Caco-2 (cell line): ENCODE measurements at regions not wholly inside any gene's neighbourhood (a gene's known extent, or its start where the extent isn't known, plus 50 kb on each side); places are given as distances from the start of the nearest gene placed in this dataset.

ENCODE experiments used
- BruUV-seq: library from RNA; stranded (reverse); fragments of 400-500 nt; replicated peaks from 2 replicates; lab custom pipeline; 2021; lab: Mats Ljungman, UMichigan
- CTCF ChIA-PET: fragments of 300-600 bp; sonication (Branson Sonifier 250); formaldehyde crosslinking; loops from one replicate; lab custom pipeline; 2022; ENCODE audit warnings: antibody characterized with exemption; lab: Charles Lee
- POLR2A ChIA-PET: fragments of 300-600 bp; sonication (Branson Sonifier 250); formaldehyde crosslinking; loops from one replicate; lab custom pipeline; 2022; ENCODE audit warnings: antibody characterized with exemption; lab: Charles Lee
- DNase-seq, 2 experiments: peaks; one replicate each; pipeline versions ENCODE4 v3.0.0 to v3.0.0-alpha.2; 2020 to 2022
- H3K27me3 ChIP-seq: replicated peaks from 2 replicates; pipeline ENCODE4 v1.6.0; 2011; ENCODE audit warnings: low read length; ENCODE audit not compliant: control insufficient read depth, insufficient read depth
- H3K36me3 ChIP-seq: 2 replicates; pipeline ENCODE4 v1.5.1; 2011; ENCODE audit warnings: low read length; ENCODE audit not compliant: control insufficient read depth, insufficient read depth
- H3K4me1 ChIP-seq: fragments of 250-450 bp; sonication (Bioruptor Pico); 2 replicates; pipeline ENCODE4 v1.5.1; 2020; ENCODE audit warnings: mild to moderate bottlenecking
- H3K4me3 ChIP-seq: 2 replicates; pipeline ENCODE4 v1.5.1; 2011; ENCODE audit warnings: low read depth, mild to moderate bottlenecking, control low read depth, low read length
- H3K9me3 ChIP-seq: fragments of 250-450 bp; sonication (Bioruptor Pico); 2 replicates; pipeline ENCODE4 v1.5.1; 2020; ENCODE audit warnings: mild to moderate bottlenecking, moderate library complexity
- H3K27ac Mint-ChIP-seq: one replicate; pipeline ENCODE4 v1.8.0; 2022; ENCODE audit warnings: mixed read lengths; ENCODE audit not compliant: unreplicated experiment
- H3K27me3 Mint-ChIP-seq: one replicate; pipeline ENCODE4 v1.8.0; 2022; ENCODE audit warnings: mixed read lengths; ENCODE audit not compliant: insufficient read depth, unreplicated experiment
- H3K36me3 Mint-ChIP-seq: one replicate; pipeline ENCODE4 v1.8.0; 2022; ENCODE audit warnings: mild to moderate bottlenecking, mixed read lengths; ENCODE audit not compliant: insufficient read depth, unreplicated experiment
- H3K4me1 Mint-ChIP-seq: one replicate; pipeline ENCODE4 v1.8.0; 2022; ENCODE audit warnings: low read depth, mixed read lengths; ENCODE audit not compliant: unreplicated experiment
- H3K4me3 Mint-ChIP-seq: one replicate; pipeline ENCODE4 v1.8.0; 2022; ENCODE audit warnings: mild to moderate bottlenecking, moderate library complexity, mixed read lengths; ENCODE audit not compliant: unreplicated experiment
- H3K9me3 Mint-ChIP-seq: one replicate; pipeline ENCODE4 v1.8.0; 2022; ENCODE audit warnings: mixed read lengths; ENCODE audit not compliant: unreplicated experiment
- intact Hi-C: fragments of 100-400 bp; cut with micrococcal nuclease; formaldehyde crosslinking; loops from one replicate; pipeline ENCODE4 v1.10.0; 2022; ENCODE audit not compliant: unreplicated experiment
- TF ChIP-seq, protein P1 (sequence below), 2 experiments: fragments of 200-600 bp in 1 of 2; IDR thresholded peaks; 1 replicate in 1 of 2; 2 replicates in 1 of 2; pipeline versions ENCODE4 v1.5.1 to v1.8.0; 2011 to 2022; ENCODE audit warnings: antibody characterized with exemption in 1 of 2, control low read depth in 1 of 2, inconsistent platforms in 1 of 2, low read depth in 1 of 2, low read length in 1 of 2, mild to moderate bottlenecking in 1 of 2, moderate library complexity in 1 of 2; ENCODE audit not compliant: insufficient read depth in 1 of 2, severe bottlenecking in 1 of 2, unreplicated experiment in 1 of 2

DNA sequence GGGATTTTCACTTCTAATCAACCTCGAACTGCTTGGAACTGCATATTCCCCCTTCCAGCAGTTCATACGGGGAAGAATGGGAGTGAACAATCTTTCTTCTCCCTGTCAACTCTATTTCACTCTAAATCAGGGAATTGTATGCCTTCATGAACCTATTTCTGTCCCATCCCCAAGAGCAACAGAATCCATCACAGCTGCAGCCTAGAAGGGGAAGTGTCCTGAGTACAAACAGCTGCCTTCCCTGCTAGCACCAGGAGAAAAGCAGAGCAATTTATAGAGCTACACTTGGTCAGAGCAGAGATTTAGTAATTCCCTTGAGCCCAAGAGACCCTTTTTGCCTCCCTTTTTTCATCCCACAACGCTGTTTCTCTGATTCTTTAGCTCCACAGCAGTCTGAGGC lies 208.4 kb downstream of the ADGRG6 start:
- DNase-seq: no peak
- Histone ChIP-seq H3K36me3 (no peaks in the 10 kb centered on the region), H3K27me3 (no peaks in the 10 kb centered on the region), H3K4me3 (no peak overlapping the region), H3K4me1 (no peaks in the 10 kb centered on the region), H3K9me3 (no peaks in the 10 kb centered on the region)
- H3K36me3 Mint-ChIP-seq: no peaks in the 10 kb centered on the region
- no peak overlapping the region for H3K4me3 Mint-ChIP-seq
- intact Hi-C loops: no loop called here
- no peaks in the 10 kb centered on the region for H3K4me1 Mint-ChIP-seq
- BruUV-seq: no TSS peak
- TF ChIP-seq, protein P1, sequence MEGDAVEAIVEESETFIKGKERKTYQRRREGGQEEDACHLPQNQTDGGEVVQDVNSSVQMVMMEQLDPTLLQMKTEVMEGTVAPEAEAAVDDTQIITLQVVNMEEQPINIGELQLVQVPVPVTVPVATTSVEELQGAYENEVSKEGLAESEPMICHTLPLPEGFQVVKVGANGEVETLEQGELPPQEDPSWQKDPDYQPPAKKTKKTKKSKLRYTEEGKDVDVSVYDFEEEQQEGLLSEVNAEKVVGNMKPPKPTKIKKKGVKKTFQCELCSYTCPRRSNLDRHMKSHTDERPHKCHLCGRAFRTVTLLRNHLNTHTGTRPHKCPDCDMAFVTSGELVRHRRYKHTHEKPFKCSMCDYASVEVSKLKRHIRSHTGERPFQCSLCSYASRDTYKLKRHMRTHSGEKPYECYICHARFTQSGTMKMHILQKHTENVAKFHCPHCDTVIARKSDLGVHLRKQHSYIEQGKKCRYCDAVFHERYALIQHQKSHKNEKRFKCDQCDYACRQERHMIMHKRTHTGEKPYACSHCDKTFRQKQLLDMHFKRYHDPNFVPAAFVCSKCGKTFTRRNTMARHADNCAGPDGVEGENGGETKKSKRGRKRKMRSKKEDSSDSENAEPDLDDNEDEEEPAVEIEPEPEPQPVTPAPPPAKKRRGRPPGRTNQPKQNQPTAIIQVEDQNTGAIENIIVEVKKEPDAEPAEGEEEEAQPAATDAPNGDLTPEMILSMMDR (IDR thresholded peaks at IDR 0.05; ENCODE audit: insufficient read depth in 1 of 2, low read depth in 1 of 2, low read length in 1 of 2, severe bottlenecking in 1 of 2, unreplicated experiment in 1 of 2): no peak
- ChIA-PET CTCF (no interaction called here), POLR2A (no interaction called here)
- H3K9me3 Mint-ChIP-seq: no peaks in the 10 kb centered on the region
- H3K27ac Mint-ChIP-seq: no peak overlapping the region
- H3K27me3 Mint-ChIP-seq: peaks cover 2% of the 10 kb centered on the region

DNA sequence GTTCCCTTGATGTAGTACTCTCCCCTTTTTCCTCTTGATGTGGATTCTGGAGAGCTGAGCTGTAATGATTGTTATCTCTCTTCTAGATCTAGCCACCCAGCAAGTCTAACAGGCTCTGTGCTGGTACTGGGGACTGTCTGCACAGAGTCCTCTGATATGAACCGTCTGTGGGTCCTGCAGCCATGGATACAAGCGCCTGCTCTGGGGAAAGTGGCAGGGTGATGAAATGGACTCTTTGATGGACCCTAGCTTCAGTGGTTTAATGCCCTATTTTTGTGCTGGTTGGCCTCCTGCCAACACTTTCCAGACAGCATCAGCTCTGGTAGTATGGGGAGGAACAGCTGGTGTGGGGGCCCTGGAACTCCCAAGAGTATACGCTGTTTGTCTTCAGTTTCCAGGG lies 216.3 kb downstream of the ADGRG6 start:
- no peaks in the 10 kb centered on the region for H3K27me3 ChIP-seq
- H3K4me1 ChIP-seq: no peaks in the 10 kb centered on the region
- TF ChIP-seq, protein P1 (IDR thresholded peaks at IDR 0.05; ENCODE audit: insufficient read depth in 1 of 2, low read depth in 1 of 2, low read length in 1 of 2, severe bottlenecking in 1 of 2, unreplicated experiment in 1 of 2): no peak
- Mint-ChIP-seq H3K36me3 (no peaks in the 10 kb centered on the region), H3K27ac (no peak overlapping the region), H3K4me1 (no peaks in the 10 kb centered on the region), H3K4me3 (no peak overlapping the region), H3K9me3 (no peaks in the 10 kb centered on the region), H3K27me3 (peaks cover 17% of the 10 kb centered on the region)
- no peak for DNase-seq
- ChIA-PET CTCF (no interaction called here), POLR2A (no interaction called here)
- no TSS peak for BruUV-seq
- no peak overlapping the region for H3K4me3 ChIP-seq
- no peaks in the 10 kb centered on the region for H3K9me3 ChIP-seq
- no peaks in the 10 kb centered on the region for H3K36me3 ChIP-seq
- intact Hi-C loops: no loop called here

DNA sequence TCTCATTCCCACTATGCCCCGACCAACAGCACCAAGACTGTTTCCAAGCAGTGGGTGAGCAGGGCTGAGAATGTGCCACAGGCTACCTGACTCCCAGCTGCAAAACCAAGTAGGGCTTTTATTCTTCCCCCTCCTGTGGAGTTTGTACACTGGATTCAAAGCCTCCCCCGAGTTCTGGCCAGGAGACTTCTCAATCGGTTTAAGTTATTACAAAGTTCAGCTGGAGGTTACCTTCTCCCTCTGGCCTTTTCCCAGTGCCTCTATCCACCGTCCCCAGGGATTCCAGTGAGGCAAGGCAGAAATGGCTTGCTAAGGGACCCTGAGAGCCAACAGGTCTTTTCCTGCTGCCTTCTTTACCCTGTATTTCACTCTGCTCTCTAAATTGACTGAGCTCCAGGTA lies 217.0 kb downstream of the ADGRG6 start:
- no peaks in the 10 kb centered on the region for H3K9me3 ChIP-seq
- DNase-seq: no peak
- intact Hi-C loops: no loop called here
- Mint-ChIP-seq H3K4me3 (no peak overlapping the region), H3K4me1 (no peaks in the 10 kb centered on the region), H3K27ac (no peak overlapping the region), H3K9me3 (no peaks in the 10 kb centered on the region), H3K27me3 (peaks cover 17% of the 10 kb centered on the region), H3K36me3 (no peaks in the 10 kb centered on the region)
- H3K4me3 ChIP-seq: no peak overlapping the region
- TF ChIP-seq, protein P1 (IDR thresholded peaks at IDR 0.05; ENCODE audit: insufficient read depth in 1 of 2, low read depth in 1 of 2, low read length in 1 of 2, severe bottlenecking in 1 of 2, unreplicated experiment in 1 of 2): no peak
- H3K27me3 ChIP-seq: no peaks in the 10 kb centered on the region
- no peaks in the 10 kb centered on the region for H3K36me3 ChIP-seq
- H3K4me1 ChIP-seq: no peaks in the 10 kb centered on the region
- no TSS peak for BruUV-seq
- POLR2A ChIA-PET: no interaction called here
- CTCF ChIA-PET: interaction anchor here (1.2 kb wide), 1 partner anchor 44 kb away, joined by 4 read pairs; no protein-coding TSS in a partner anchor
